Lower lobe of right lung (tissue), 2 donors: ENCODE measurements at regions not wholly inside any gene's neighbourhood (a gene's known extent, or its start where the extent isn't known, plus 50 kb on each side); places are given as distances from the start of the nearest gene placed in this dataset.

Experiments
- ATAC-seq, 2 donors: fragments of 200-7000 bp; cut with Tn5 transposase; one replicate each; pipeline ENCODE4 v1.9.1; 2020 to 2022; ENCODE audit warnings: mild to moderate bottlenecking in 2 of 2, moderate library complexity in 2 of 2
- DNase-seq: peaks from one replicate; pipeline ENCODE4 v3.0.0-alpha.2; 2020
- H3K27ac ChIP-seq: fragments of 200-600 bp; one replicate; pipeline ENCODE4 v1.8.0; 2022
- H3K27me3 ChIP-seq: fragments of 200-600 bp; one replicate; pipeline ENCODE4 v1.8.0; 2022; ENCODE audit warnings: low read depth
- H3K36me3 ChIP-seq: fragments of 200-600 bp; one replicate; pipeline ENCODE4 v1.8.0; 2022; ENCODE audit warnings: mild to moderate bottlenecking
- H3K4me1 ChIP-seq: fragments of 200-600 bp; one replicate; pipeline ENCODE4 v1.8.0; 2022
- H3K4me3 ChIP-seq: fragments of 200-600 bp; one replicate; pipeline ENCODE4 v1.8.0; 2022; ENCODE audit warnings: mild to moderate bottlenecking
- H3K9me3 ChIP-seq: fragments of 200-600 bp; one replicate; pipeline ENCODE4 v1.8.0; 2022
- intact Hi-C: fragments of 100-400 bp; cut with DNase I; formaldehyde crosslinking; loops from one replicate; pipeline ENCODE4 v1.11.0; 2022
- TF ChIP-seq, protein P1 (sequence below): fragments of 200-600 bp; IDR thresholded peaks from one replicate; pipeline ENCODE4 v1.8.0; 2022; ENCODE audit warnings: antibody characterized with exemption, mild to moderate bottlenecking
- donor health status: DM: no; HTN: yes; CAD: no; lungs with severe emphysema.

DNA sequence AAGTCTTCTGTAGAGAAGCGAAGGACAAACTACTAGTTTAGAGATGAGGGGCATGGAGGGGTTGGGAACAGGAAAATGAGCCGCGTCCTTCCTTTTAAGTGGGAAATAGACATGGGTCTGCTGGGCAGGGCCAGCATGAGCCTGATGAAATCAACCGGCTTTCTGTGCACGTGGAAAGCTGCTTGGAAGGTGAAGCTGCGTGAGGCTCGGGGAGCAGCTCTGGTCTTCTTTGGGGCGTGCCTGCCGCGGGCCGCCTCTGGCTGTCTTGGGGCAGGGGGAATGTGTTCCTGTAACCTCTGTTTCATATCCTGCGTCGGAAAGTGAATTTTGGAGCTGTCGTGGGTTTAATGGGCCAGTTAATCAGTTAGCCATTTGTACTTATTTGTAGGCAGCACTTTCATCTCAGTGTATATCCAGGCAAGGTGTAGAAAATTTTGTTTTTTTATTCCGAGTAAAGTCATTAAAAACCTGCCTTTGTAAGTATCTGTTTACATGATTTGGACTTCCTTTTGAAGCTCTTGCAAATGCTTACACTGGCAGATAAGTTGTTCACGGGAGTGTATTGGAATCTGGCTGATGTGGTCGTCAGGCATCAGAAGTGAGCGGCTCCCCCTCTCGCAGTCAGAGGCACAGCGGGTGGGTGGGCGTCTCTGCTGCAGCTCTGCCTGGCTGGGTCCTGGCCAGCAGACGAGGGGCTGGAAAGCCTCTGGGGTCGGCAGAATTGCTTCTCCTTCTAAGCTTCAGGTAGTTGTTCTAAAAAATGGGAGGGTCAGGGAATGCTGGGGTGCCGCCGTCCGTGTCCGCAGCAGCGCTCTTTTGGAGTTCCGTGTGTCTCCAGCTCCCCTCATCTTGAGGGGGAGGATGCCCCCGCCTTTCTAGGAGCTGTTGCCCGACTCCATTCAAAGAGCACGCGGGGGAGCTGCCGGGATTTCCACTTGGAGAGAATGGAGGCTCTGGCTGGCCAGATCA lies 70.5 kb upstream of the HGFAC start:
- ATAC-seq, result no peak
- peak; percentile 40 for DNase-seq
- TF ChIP-seq, protein P1, sequence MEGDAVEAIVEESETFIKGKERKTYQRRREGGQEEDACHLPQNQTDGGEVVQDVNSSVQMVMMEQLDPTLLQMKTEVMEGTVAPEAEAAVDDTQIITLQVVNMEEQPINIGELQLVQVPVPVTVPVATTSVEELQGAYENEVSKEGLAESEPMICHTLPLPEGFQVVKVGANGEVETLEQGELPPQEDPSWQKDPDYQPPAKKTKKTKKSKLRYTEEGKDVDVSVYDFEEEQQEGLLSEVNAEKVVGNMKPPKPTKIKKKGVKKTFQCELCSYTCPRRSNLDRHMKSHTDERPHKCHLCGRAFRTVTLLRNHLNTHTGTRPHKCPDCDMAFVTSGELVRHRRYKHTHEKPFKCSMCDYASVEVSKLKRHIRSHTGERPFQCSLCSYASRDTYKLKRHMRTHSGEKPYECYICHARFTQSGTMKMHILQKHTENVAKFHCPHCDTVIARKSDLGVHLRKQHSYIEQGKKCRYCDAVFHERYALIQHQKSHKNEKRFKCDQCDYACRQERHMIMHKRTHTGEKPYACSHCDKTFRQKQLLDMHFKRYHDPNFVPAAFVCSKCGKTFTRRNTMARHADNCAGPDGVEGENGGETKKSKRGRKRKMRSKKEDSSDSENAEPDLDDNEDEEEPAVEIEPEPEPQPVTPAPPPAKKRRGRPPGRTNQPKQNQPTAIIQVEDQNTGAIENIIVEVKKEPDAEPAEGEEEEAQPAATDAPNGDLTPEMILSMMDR, result no peak
- no peaks in the 10 kb centered on the region for H3K27me3 ChIP-seq
- H3K4me3 ChIP-seq, result peak overlapping the region; percentile 27
- H3K36me3 ChIP-seq, result no peaks in the 10 kb centered on the region
- no peaks in the 10 kb centered on the region for H3K9me3 ChIP-seq
- peak overlapping the region; percentile 65 for H3K27ac ChIP-seq
- intact Hi-C loops, result no loop called here
- peaks cover 48% of the 10 kb centered on the region for H3K4me1 ChIP-seq

GRCh38 chr4:3372264-3372932 lies 69.4 kb upstream of the HGFAC start:
- intact Hi-C loops, result no loop called here
- no peaks in the 10 kb centered on the region for H3K27me3 ChIP-seq
- peaks cover 48% of the 10 kb centered on the region for H3K4me1 ChIP-seq
- ATAC-seq (no peak), DNase-seq (peak; percentile 46)
- peak overlapping the region; percentile 65 for H3K27ac ChIP-seq
- no peak overlapping the region for H3K4me3 ChIP-seq
- no peaks in the 10 kb centered on the region for H3K36me3 ChIP-seq
- H3K9me3 ChIP-seq, result no peaks in the 10 kb centered on the region
- TF ChIP-seq, protein P1, result no peak

DNA sequence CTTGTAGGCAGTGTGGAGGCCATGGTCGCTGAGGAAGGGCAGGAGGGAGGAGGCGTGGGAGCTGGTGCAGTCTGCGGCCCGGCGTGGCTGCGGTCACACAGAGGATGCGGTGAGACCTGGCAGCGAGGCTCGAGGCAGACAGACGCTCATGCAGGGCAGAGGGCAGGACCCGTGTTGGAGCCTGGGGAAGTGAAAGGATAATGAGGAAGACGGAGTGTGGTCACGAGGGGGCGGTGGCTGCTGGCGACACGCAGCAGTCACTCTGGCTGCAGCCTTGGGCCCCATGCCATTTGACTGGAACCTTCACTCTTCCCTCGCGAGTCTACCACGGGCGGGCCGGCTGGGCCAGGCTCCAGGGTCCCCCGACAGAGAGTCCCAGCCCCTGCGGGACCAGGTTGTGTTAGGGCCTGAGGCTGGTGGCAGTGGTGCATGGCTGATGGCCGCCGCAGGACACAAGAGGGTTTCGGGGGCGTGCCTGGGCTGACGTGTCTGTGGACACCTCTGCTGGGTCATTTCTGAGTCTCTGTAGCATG lies 68.8 kb upstream of the HGFAC start:
- no peak overlapping the region for H3K4me3 ChIP-seq
- intact Hi-C loops, result no loop called here
- ATAC-seq (peak; percentile 81 to 88), DNase-seq (peak; percentile 91)
- no peaks in the 10 kb centered on the region for H3K9me3 ChIP-seq
- TF ChIP-seq, protein P1, result no peak
- peak overlapping the region; percentile 65 for H3K27ac ChIP-seq
- no peaks in the 10 kb centered on the region for H3K27me3 ChIP-seq
- H3K4me1 ChIP-seq, result peaks cover 48% of the 10 kb centered on the region
- H3K36me3 ChIP-seq, result no peaks in the 10 kb centered on the region

DNA sequence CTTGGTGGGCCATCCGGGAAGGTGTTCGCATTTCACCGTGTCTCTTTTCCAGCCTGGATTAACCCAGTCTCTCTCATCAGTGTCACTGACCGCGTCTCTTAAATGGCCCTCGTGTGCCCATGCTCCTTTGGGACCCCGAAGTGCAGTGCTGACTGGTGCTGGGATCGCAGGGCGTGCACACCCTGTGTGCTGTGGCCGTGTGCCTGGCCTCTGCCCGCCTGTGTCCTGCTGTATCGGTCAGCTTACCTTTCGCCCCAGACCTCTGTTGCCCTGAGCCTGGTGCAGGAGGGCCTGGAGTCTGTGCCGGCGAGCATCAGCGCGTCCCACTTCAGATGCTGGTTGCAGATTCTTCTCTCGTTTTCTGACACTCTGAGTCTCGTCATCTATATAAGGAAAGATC lies 68.3 kb upstream of the HGFAC start:
- DNase-seq, result peak; percentile 41
- Histone ChIP-seq H3K4me1 (peaks cover 48% of the 10 kb centered on the region), H3K4me3 (no peak overlapping the region), H3K27ac (peak overlapping the region; percentile 65), H3K36me3 (no peaks in the 10 kb centered on the region), H3K9me3 (no peaks in the 10 kb centered on the region), H3K27me3 (no peaks in the 10 kb centered on the region)
- intact Hi-C loops, result no loop called here
- no peak for ATAC-seq
- TF ChIP-seq, protein P1, result no peak

- DNase-seq (peak; percentile 47), ATAC-seq (no peak)
- Histone ChIP-seq H3K36me3 (no peaks in the 10 kb centered on the region), H3K4me1 (peaks cover 43% of the 10 kb centered on the region), H3K27ac (no peak overlapping the region), H3K4me3 (no peak overlapping the region), H3K27me3 (no peaks in the 10 kb centered on the region), H3K9me3 (no peaks in the 10 kb centered on the region)
- TF ChIP-seq, protein P1, result no peak
- intact Hi-C loops, result no loop called here
These were observed 67.6 kb upstream of the HGFAC start for GRCh38 chr4:3374011-3374645.
